ENCODE measurements at regions not wholly inside any gene's neighbourhood (a gene's known extent, or its start where the extent isn't known, plus 50 kb on each side); places are given as distances from the start of the nearest gene placed in this dataset.

GRCh38 chr2:101580528-101580927 is 105.6 kb upstream of the RFX8 start:
- Histone ChIP-seq H4K5ac (ENCODE audit: insufficient read length, low read depth, low read length) (no peak overlapping the region), H2BK20ac (ENCODE audit: low read length) (no peak overlapping the region), H3K36me3 (ENCODE audit: control insufficient read depth in 2 of 4, insufficient read depth in 4 of 4, low read length in 3 of 4) (no peaks in the 10 kb centered on the region), H3K79me1 (ENCODE audit: low read depth, low read length) (no peaks in the 10 kb centered on the region), H2AFZ (ENCODE audit: low read length) (no peak overlapping the region), H3K23ac (ENCODE audit: insufficient read length) (no peak overlapping the region), H3K27me3 (replicated peaks in 1 of 4; ENCODE audit: control insufficient read depth in 3 of 4, extremely low read depth in 1 of 4, insufficient read depth in 3 of 4, low read length in 3 of 4) (no peaks in the 10 kb centered on the region; a peak in 1 of 7 replicates), H3K4ac (replicated peaks; ENCODE audit: insufficient read length, low read depth, low read length) (no peak overlapping the region), H3K4me2 (ENCODE audit: insufficient read depth in 1 of 2, low read depth in 2 of 2, low read length in 2 of 2) (no peak overlapping the region), H4K20me1 (replicated peaks in 1 of 2; ENCODE audit: control insufficient read depth in 1 of 2, insufficient read depth in 2 of 2, low read length in 2 of 2) (no peaks in the 10 kb centered on the region), H3K79me2 (ENCODE audit: control insufficient read depth in 1 of 2, insufficient read depth in 2 of 2, low read length in 2 of 2) (no peaks in the 10 kb centered on the region), H2AK5ac (ENCODE audit: low read depth, low read length) (no peak overlapping the region), H3K4me1 (replicated peaks in 1 of 4; ENCODE audit: control insufficient read depth in 3 of 4, insufficient read depth in 4 of 4, low read length in 3 of 4) (no peaks in the 10 kb centered on the region), H2BK120ac (replicated peaks; ENCODE audit: low read depth, low read length) (no peak overlapping the region), H3K27ac (ENCODE audit: low read depth, low read length) (no peak overlapping the region), H3K56ac (replicated peaks; ENCODE audit: insufficient read length, low read depth, low read length) (no peak overlapping the region), H3K4me3 (ENCODE audit: extremely low read depth in 1 of 4, insufficient read depth in 2 of 4, low read depth in 3 of 4, low read length in 4 of 4) (no peak overlapping the region), H3K23me2 (ENCODE audit: low read depth, low read length) (no peaks in the 10 kb centered on the region), H3K9me3 (ENCODE audit: insufficient read depth in 2 of 2, low read depth in 1 of 2, low read length in 1 of 2) (no peaks in the 10 kb centered on the region), H2BK12ac (ENCODE audit: low read depth, low read length) (no peak overlapping the region), H3K18ac (ENCODE audit: extremely low read depth, low read length) (no peak overlapping the region), H2BK5ac (ENCODE audit: low read depth, low read length) (no peak overlapping the region), H4K8ac (ENCODE audit: extremely low read depth, insufficient read depth, low read length) (no peak overlapping the region; the same call in 1 of the 2 replicates), H3K14ac (ENCODE audit: insufficient read length) (no peak overlapping the region), H4K91ac (replicated peaks; ENCODE audit: insufficient read length, low read length) (no peak overlapping the region), H2BK15ac (ENCODE audit: low read length) (no peak overlapping the region), H3K9ac (replicated peaks in 1 of 4; ENCODE audit: extremely low read depth in 1 of 4, low read depth in 3 of 4, low read length in 3 of 4) (no peak overlapping the region)
- FAIRE-seq (no peak), DNase-seq (ENCODE audit: low read depth in 1 of 2, low spot score in 2 of 2) (no peak)
- WGBS, 2 experiments (ENCODE audit: extremely low coverage in 1 of 2, insufficient coverage in 1 of 2, insufficient read length in 1 of 2, insufficient replicate concordance in 2 of 2, low coverage in 1 of 2, low lambda C conversion rate in 2 of 2, missing lambda C conversion rate in 1 of 2), result 86% methylated on average over 5 of the region's 5 CpGs; no CpG with 5 or more reads in 1 of the 2 experiments
- ChIA-PET CTCF (ENCODE audit: partially characterized antibody) (no interaction called here), POLR2A (ENCODE audit: partially characterized antibody) (no interaction called here)
- TF ChIP-seq NRF1 (IDR thresholded peaks at IDR 0.05; ENCODE audit: low read depth, low read length) (no peak), SP1 (IDR thresholded peaks at IDR 0.05; ENCODE audit: low read depth, low read length) (no peak), SAP30 (IDR thresholded peaks at IDR 0.05; ENCODE audit: insufficient read depth, insufficient replicate concordance, low read length) (no peak), E2F6 (IDR thresholded peaks at IDR 0.05) (no peak), CHD2 (IDR thresholded peaks at IDR 0.05; ENCODE audit: low read length) (no peak), TCF12 (IDR thresholded peaks at IDR 0.05; ENCODE audit: low read depth, low read length) (no peak), SP4 (IDR thresholded peaks at IDR 0.05; ENCODE audit: low read length) (no peak), BACH1 (IDR thresholded peaks at IDR 0.05; ENCODE audit: low read length) (no peak), CTCF (IDR thresholded peaks at IDR 0.05; ENCODE audit: control extremely low read depth in 1 of 3, insufficient read depth in 1 of 3, low read depth in 1 of 3, low read length in 3 of 3) (no peak), CHD1 (IDR thresholded peaks at IDR 0.05; ENCODE audit: low read depth, low read length) (no peak), CBX5 (IDR thresholded peaks at IDR 0.05; ENCODE audit: low read depth, low read length) (no peak), RAD21 (IDR thresholded peaks at IDR 0.05 in 1 of 2, conservative IDR thresholded peaks at IDR 0.05 in 1 of 2; ENCODE audit: low read depth in 2 of 2, low read length in 2 of 2) (no peak), POLR2A (IDR thresholded peaks at IDR 0.05; ENCODE audit: control extremely low read depth in 1 of 2, low read depth in 2 of 2, low read length in 2 of 2) (no peak)

Measured in H1 (cell line).